Gastrocnemius medialis (tissue), 4 donors: ENCODE measurements at regions not wholly inside any gene's neighbourhood (a gene's known extent, or its start where the extent isn't known, plus 50 kb on each side); places are given as distances from the start of the nearest gene placed in this dataset.

Experiments used
- ATAC-seq, 2 donors: fragments of 150-250 bp; one replicate each; pipeline ENCODE4 v1.9.1; 2016
- DNase-seq, 2 donors: peaks; one replicate each; pipeline ENCODE4 v3.0.0-alpha.2; 2019
- H3K27ac ChIP-seq, 4 donors: fragments of 200-600 bp; sonication (generic); 1 replicate in 1 of 4; 2 replicates in 3 of 4; pipeline ENCODE4 v1.5.1; 2016 to 2018; ENCODE audit warnings: mild to moderate bottlenecking in 2 of 4, moderate library complexity in 1 of 4
- H3K27me3 ChIP-seq, 3 donors: fragments of 200-600 bp; sonication (generic) in 2 of 3; 1 replicate in 1 of 3; 2 replicates in 2 of 3; pipeline versions ENCODE4 v1.5.1 to v1.6.0; 2016 to 2019; ENCODE audit warnings: mild to moderate bottlenecking in 1 of 3, moderate library complexity in 1 of 3
- H3K36me3 ChIP-seq, 2 donors: fragments of 200-600 bp; sonication (generic) in 1 of 2; one replicate each; pipeline ENCODE4 v1.5.1; 2017 to 2018
- H3K4me1 ChIP-seq, 2 donors: fragments of 200-600 bp; sonication (generic) in 1 of 2; one replicate each; pipeline ENCODE4 v1.5.1; 2016 to 2017; ENCODE audit warnings: mild to moderate bottlenecking in 2 of 2
- H3K4me3 ChIP-seq, 4 donors: fragments of 200-600 bp; sonication (generic) in 3 of 4; 1 replicate in 1 of 4; 2 replicates in 3 of 4; pipeline ENCODE4 v1.5.1; 2016 to 2019; ENCODE audit warnings: mild to moderate bottlenecking in 2 of 4
- H3K9me3 ChIP-seq, 3 donors: fragments of 200-600 bp; sonication (generic) in 2 of 3; 1 replicate in 1 of 3; 2 replicates in 2 of 3; pipeline ENCODE4 v1.5.1; 2016 to 2019
- CTCF ChIP-seq, 5 experiments: fragments of 450-650 bp in 3 of 5; fragments of 200-600 bp in 2 of 5; sonication (generic) in 2 of 5; IDR thresholded peaks in 4 of 5; conservative IDR thresholded peaks in 1 of 5; 1 replicate in 4 of 5; 2 replicates in 1 of 5; pipeline ENCODE4 v1.5.1; 2016 to 2019; ENCODE audit warnings: antibody characterized with exemption in 5 of 5, mild to moderate bottlenecking in 3 of 5, moderate library complexity in 3 of 5
- POLR2A ChIP-seq, 2 donors: fragments of 450-650 bp; IDR thresholded peaks; one replicate each; pipeline ENCODE4 v1.6.1; 2017; ENCODE audit warnings: antibody characterized with exemption in 2 of 2, mild to moderate bottlenecking in 2 of 2, moderate library complexity in 2 of 2
- in situ Hi-C, 4 donors: fragments of 200-750 bp; cut with MboI; loops; one replicate each; pipeline versions ENCODE4 v1.15.0 to v1.8.0; 2017; ENCODE audit warnings: low sequenced_read_pairs in 4 of 4
- intact Hi-C: fragments of 100-400 bp; cut with DNase I; formaldehyde crosslinking; loops from one replicate; pipeline ENCODE4 v1.15.1; 2023; ENCODE audit warnings: low total_unique reads

GRCh38 chr1:162930532-162930931 is 69.6 kb upstream of the CCDC190 start:
- H3K4me3 ChIP-seq: no peak overlapping the region
- H3K27ac ChIP-seq: no peak overlapping the region
- no peak for TF ChIP-seq POLR2A (IDR thresholded peaks at IDR 0.05)
- TF ChIP-seq CTCF (IDR thresholded peaks at IDR 0.05 in 4 of 5, conservative IDR thresholded peaks at IDR 0.05 in 1 of 5): no peak
- no peaks in the 10 kb centered on the region for H3K36me3 ChIP-seq
- peaks cover 15 to 16% of the 10 kb centered on the region in 2 donors for H3K4me1 ChIP-seq
- H3K27me3 ChIP-seq: no peaks in the 10 kb centered on the region
- intact Hi-C loops: no loop called here
- DNase-seq (no peak), ATAC-seq (no peak)
- no peaks in the 10 kb centered on the region for H3K9me3 ChIP-seq
- in situ Hi-C loops: no loop called here

- intact Hi-C loops: no loop called here
- no peak overlapping the region for H3K27ac ChIP-seq
- no peak for ATAC-seq
- no peaks in the 10 kb centered on the region for H3K36me3 ChIP-seq
- peaks cover 15 to 16% of the 10 kb centered on the region in 2 donors for H3K4me1 ChIP-seq
- TF ChIP-seq CTCF (IDR thresholded peaks at IDR 0.05 in 4 of 5, conservative IDR thresholded peaks at IDR 0.05 in 1 of 5) (no peak), POLR2A (IDR thresholded peaks at IDR 0.05) (no peak)
- H3K27me3 ChIP-seq: no peaks in the 10 kb centered on the region
- no peaks in the 10 kb centered on the region for H3K9me3 ChIP-seq
- no peak overlapping the region for H3K4me3 ChIP-seq
- DNase-seq: no peak
- in situ Hi-C loops: no loop called here
These were observed 68.2 kb upstream of the CCDC190 start for GRCh38 chr1:162929177-162929576.

GRCh38 chr1:162928141-162928540 is 67.2 kb upstream of the CCDC190 start:
- Histone ChIP-seq H3K4me1 (peaks cover 15 to 16% of the 10 kb centered on the region in 2 donors), H3K36me3 (no peaks in the 10 kb centered on the region), H3K27ac (no peak overlapping the region), H3K9me3 (no peaks in the 10 kb centered on the region), H3K27me3 (no peaks in the 10 kb centered on the region), H3K4me3 (no peak overlapping the region)
- TF ChIP-seq POLR2A (IDR thresholded peaks at IDR 0.05) (no peak), CTCF (IDR thresholded peaks at IDR 0.05 in 4 of 5, conservative IDR thresholded peaks at IDR 0.05 in 1 of 5) (no peak)
- no peak for DNase-seq
- ATAC-seq: no peak
- in situ Hi-C loops (no loop called here), intact Hi-C loops (no loop called here)

GRCh38 chr1:162927421-162927820 is 66.4 kb upstream of the CCDC190 start:
- Histone ChIP-seq H3K36me3 (no peaks in the 10 kb centered on the region), H3K4me1 (peaks cover 15 to 16% of the 10 kb centered on the region in 2 donors), H3K27ac (no peak overlapping the region), H3K9me3 (no peaks in the 10 kb centered on the region), H3K4me3 (no peak overlapping the region), H3K27me3 (no peaks in the 10 kb centered on the region)
- ATAC-seq (no peak), DNase-seq (no peak)
- in situ Hi-C loops: no loop called here
- no peak for TF ChIP-seq POLR2A (IDR thresholded peaks at IDR 0.05)
- no peak for TF ChIP-seq CTCF (IDR thresholded peaks at IDR 0.05 in 4 of 5, conservative IDR thresholded peaks at IDR 0.05 in 1 of 5)
- intact Hi-C loops: no loop called here

GRCh38 chr1:162926906-162927305 is 65.9 kb upstream of the CCDC190 start:
- no peak for DNase-seq
- TF ChIP-seq POLR2A (IDR thresholded peaks at IDR 0.05): no peak
- TF ChIP-seq CTCF (IDR thresholded peaks at IDR 0.05 in 4 of 5, conservative IDR thresholded peaks at IDR 0.05 in 1 of 5): no peak
- Histone ChIP-seq H3K9me3 (no peaks in the 10 kb centered on the region), H3K36me3 (no peaks in the 10 kb centered on the region), H3K27ac (no peak overlapping the region), H3K4me3 (no peak overlapping the region), H3K27me3 (no peaks in the 10 kb centered on the region), H3K4me1 (peaks cover 17 to 19% of the 10 kb centered on the region in 2 donors)
- in situ Hi-C loops (no loop called here), intact Hi-C loops (no loop called here)
- peak in 1 of 2 donors; percentile 49 for ATAC-seq
